ENCODE measurements at regions not wholly inside any gene's neighbourhood (a gene's known extent, or its start where the extent isn't known, plus 50 kb on each side); places are given as distances from the start of the nearest gene placed in this dataset.
"Not testable (repeated sequence)": the region's sequence is repeated elsewhere in the genome, so short reads cannot be mapped to it uniquely, and the experiment has no call there.

- Histone ChIP-seq H3K4me3 (ENCODE audit: low read depth in 1 of 2, low read length in 2 of 2) (no peak overlapping the region), H3K27me3 (ENCODE audit: low read depth, low read length) (no peaks in the 10 kb centered on the region), H3K4me1 (ENCODE audit: control insufficient read depth in 1 of 2, insufficient read depth in 2 of 2, low read length in 2 of 2) (no peaks in the 10 kb centered on the region), H3K9me3 (ENCODE audit: control insufficient read depth in 1 of 2, low read length in 2 of 2) (no peaks in the 10 kb centered on the region), H3K36me3 (ENCODE audit: control insufficient read depth in 1 of 2, insufficient read depth in 2 of 2, low read length in 2 of 2) (no peaks in the 10 kb centered on the region), H3K27ac (ENCODE audit: low read length) (no peak overlapping the region)
Observed at GRCh38 chr17:13160790-13161189, 143.0 kb upstream of the ELAC2 start.

GRCh38 chr17:13160296-13160695 lies 142.5 kb upstream of the ELAC2 start:
- Histone ChIP-seq H3K4me3 (ENCODE audit: low read depth in 1 of 2, low read length in 2 of 2) (no peak overlapping the region), H3K27me3 (ENCODE audit: low read depth, low read length) (no peaks in the 10 kb centered on the region), H3K9me3 (ENCODE audit: control insufficient read depth in 1 of 2, low read length in 2 of 2) (no peaks in the 10 kb centered on the region), H3K36me3 (ENCODE audit: control insufficient read depth in 1 of 2, insufficient read depth in 2 of 2, low read length in 2 of 2) (no peaks in the 10 kb centered on the region), H3K4me1 (ENCODE audit: control insufficient read depth in 1 of 2, insufficient read depth in 2 of 2, low read length in 2 of 2) (no peaks in the 10 kb centered on the region), H3K27ac (ENCODE audit: low read length) (no peak overlapping the region)

DNA sequence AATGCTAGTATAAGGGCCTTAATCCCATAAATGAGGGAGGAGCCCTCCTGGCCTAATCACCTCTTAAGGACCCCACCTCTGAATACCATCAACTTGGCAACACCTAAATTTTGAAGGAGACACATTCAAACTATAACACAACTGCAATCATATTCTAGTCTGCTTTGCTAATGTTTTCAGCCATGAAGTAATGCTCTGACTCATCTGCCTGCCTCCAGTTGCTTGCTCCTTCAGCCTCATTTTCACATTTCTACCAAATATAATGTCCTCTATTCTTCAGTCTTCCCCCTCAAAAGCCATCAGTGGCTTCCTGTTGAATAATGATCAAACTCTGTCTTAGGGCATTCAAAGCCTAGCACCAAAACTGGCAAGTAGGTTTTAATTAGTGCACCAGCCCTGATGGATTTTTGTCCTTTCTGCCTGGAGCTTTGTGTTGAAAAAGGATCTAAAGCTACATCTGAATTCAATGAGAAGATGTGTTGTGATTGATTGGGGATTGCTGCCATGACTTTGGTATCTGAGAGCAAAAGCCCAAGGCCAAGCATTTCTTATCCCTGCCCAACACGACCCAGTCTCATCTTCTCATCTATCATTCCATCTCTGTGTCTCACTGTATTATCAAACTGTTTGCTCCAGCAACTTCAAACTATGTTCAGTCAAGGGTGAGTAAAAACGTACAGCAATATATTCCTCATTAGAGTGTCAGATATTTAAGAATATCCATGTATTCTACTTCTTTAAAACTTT lies 140.8 kb upstream of the ELAC2 start:
- Histone ChIP-seq H3K27ac (ENCODE audit: low read length) (no peak overlapping the region), H3K9me3 (ENCODE audit: control insufficient read depth in 1 of 2, low read length in 2 of 2) (no peaks in the 10 kb centered on the region), H3K27me3 (ENCODE audit: low read depth, low read length) (no peaks in the 10 kb centered on the region), H3K4me1 (ENCODE audit: control insufficient read depth in 1 of 2, insufficient read depth in 2 of 2, low read length in 2 of 2) (no peaks in the 10 kb centered on the region), H3K4me3 (ENCODE audit: low read depth in 1 of 2, low read length in 2 of 2) (no peak overlapping the region), H3K36me3 (ENCODE audit: control insufficient read depth in 1 of 2, insufficient read depth in 2 of 2, low read length in 2 of 2) (no peaks in the 10 kb centered on the region)

DNA sequence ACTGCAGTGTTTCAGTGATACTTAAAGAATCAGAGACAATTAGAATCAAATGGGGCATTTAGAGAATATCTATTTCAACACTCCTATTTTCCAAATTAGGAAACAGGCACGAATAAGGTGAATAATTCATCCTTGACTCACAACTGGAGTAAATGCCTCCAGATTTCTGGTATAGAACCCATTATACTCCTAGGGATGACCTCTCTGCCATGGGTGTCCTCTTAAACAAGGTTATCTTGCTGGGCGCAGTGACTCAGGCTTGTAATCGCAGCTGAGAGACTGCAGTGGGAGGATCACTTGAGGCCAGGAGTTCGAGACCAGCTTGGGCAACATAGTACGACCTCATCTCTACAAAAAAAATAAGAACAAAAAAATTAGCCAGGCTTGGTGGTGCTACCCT lies 139.8 kb upstream of the ELAC2 start:
- Histone ChIP-seq H3K36me3 (ENCODE audit: control insufficient read depth in 1 of 2, insufficient read depth in 2 of 2, low read length in 2 of 2) (no peaks in the 10 kb centered on the region), H3K9me3 (ENCODE audit: control insufficient read depth in 1 of 2, low read length in 2 of 2) (no peaks in the 10 kb centered on the region), H3K4me1 (ENCODE audit: control insufficient read depth in 1 of 2, insufficient read depth in 2 of 2, low read length in 2 of 2) (no peaks in the 10 kb centered on the region), H3K27me3 (ENCODE audit: low read depth, low read length) (no peaks in the 10 kb centered on the region), H3K27ac (ENCODE audit: low read length) (no peak overlapping the region), H3K4me3 (ENCODE audit: low read depth in 1 of 2, low read length in 2 of 2) (no peak overlapping the region)

DNA sequence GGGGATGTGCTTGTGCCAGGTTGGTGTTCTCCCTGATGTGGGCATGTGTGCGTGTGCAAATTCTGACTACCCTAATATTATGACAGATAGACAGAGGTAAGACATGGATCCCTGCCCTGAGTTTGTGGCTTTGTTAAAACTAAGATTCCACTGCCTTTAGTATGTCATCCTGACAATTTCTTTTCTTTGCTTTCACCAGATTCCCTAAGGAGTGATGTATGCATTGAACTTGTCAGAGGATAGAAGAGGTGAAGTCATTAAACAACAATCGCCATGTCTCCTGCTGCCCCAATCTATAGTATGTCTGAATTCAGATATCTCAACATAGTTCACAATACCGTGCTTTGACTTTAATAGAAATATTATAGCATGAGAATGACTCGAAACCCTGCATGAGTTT lies 137.1 kb upstream of the ELAC2 start:
- no peaks in the 10 kb centered on the region for H3K36me3 ChIP-seq (ENCODE audit: control insufficient read depth in 1 of 2, insufficient read depth in 2 of 2, low read length in 2 of 2)
- H3K4me1 ChIP-seq (ENCODE audit: control insufficient read depth in 1 of 2, insufficient read depth in 2 of 2, low read length in 2 of 2) = no peaks in the 10 kb centered on the region
- H3K4me3 ChIP-seq (ENCODE audit: low read depth in 1 of 2, low read length in 2 of 2) = no peak overlapping the region
- no peaks in the 10 kb centered on the region for H3K9me3 ChIP-seq (ENCODE audit: control insufficient read depth in 1 of 2, low read length in 2 of 2)
- H3K27ac ChIP-seq (ENCODE audit: low read length) = no peak overlapping the region
- H3K27me3 ChIP-seq (ENCODE audit: low read depth, low read length) = no peaks in the 10 kb centered on the region

DNA sequence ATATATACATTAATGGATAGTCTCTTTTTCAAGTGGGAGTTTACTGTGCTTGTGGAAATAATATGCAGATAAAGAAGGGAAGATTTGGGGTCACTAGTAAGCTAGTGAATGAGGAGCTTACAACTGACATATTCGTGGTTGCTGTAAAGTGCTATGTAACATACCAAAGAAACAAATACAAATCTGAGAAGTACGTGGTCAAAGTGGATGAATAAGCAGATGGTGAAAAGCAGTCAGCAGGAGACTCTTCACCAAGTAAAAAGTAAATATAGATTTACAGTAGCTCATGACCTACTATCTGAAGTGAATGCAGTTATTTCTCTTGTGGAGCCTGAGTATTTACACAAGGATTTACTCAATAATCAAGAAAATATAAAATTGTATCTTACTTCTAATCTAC lies 136.6 kb upstream of the ELAC2 start:
- H3K4me1 ChIP-seq (ENCODE audit: control insufficient read depth in 1 of 2, insufficient read depth in 2 of 2, low read length in 2 of 2) = no peaks in the 10 kb centered on the region
- no peaks in the 10 kb centered on the region for H3K9me3 ChIP-seq (ENCODE audit: control insufficient read depth in 1 of 2, low read length in 2 of 2)

GRCh38 chr17:13153036-13153435 lies 135.2 kb upstream of the ELAC2 start:
- no peak overlapping the region for H3K4me3 ChIP-seq (ENCODE audit: low read depth in 1 of 2, low read length in 2 of 2)
- no peaks in the 10 kb centered on the region for H3K36me3 ChIP-seq (ENCODE audit: control insufficient read depth in 1 of 2, insufficient read depth in 2 of 2, low read length in 2 of 2)
- H3K9me3 ChIP-seq (ENCODE audit: control insufficient read depth in 1 of 2, low read length in 2 of 2) = no peaks in the 10 kb centered on the region
- H3K27me3 ChIP-seq (ENCODE audit: low read depth, low read length) = no peaks in the 10 kb centered on the region
- H3K27ac ChIP-seq (ENCODE audit: low read length) = no peak overlapping the region
- H3K4me1 ChIP-seq (ENCODE audit: control insufficient read depth in 1 of 2, insufficient read depth in 2 of 2, low read length in 2 of 2) = no peaks in the 10 kb centered on the region

More for the DNA sequence above, 136.6 kb upstream of the ELAC2 start:
- no peak overlapping the region for H3K4me3 ChIP-seq (ENCODE audit: low read depth in 1 of 2, low read length in 2 of 2)
- no peaks in the 10 kb centered on the region for H3K36me3 ChIP-seq (ENCODE audit: control insufficient read depth in 1 of 2, insufficient read depth in 2 of 2, low read length in 2 of 2)
- no peak overlapping the region for H3K27ac ChIP-seq (ENCODE audit: low read length)
- no peaks in the 10 kb centered on the region for H3K27me3 ChIP-seq (ENCODE audit: low read depth, low read length)

- Histone ChIP-seq H3K4me3 (ENCODE audit: low read depth in 1 of 2, low read length in 2 of 2) (no peak overlapping the region), H3K27ac (ENCODE audit: low read length) (no peak overlapping the region), H3K9me3 (ENCODE audit: control insufficient read depth in 1 of 2, low read length in 2 of 2) (no peaks in the 10 kb centered on the region), H3K36me3 (ENCODE audit: control insufficient read depth in 1 of 2, insufficient read depth in 2 of 2, low read length in 2 of 2) (no peaks in the 10 kb centered on the region), H3K27me3 (ENCODE audit: low read depth, low read length) (no peaks in the 10 kb centered on the region), H3K4me1 (ENCODE audit: control insufficient read depth in 1 of 2, insufficient read depth in 2 of 2, low read length in 2 of 2) (no peaks in the 10 kb centered on the region)
Observed at GRCh38 chr17:13152501-13152900, 134.7 kb upstream of the ELAC2 start.

DNA sequence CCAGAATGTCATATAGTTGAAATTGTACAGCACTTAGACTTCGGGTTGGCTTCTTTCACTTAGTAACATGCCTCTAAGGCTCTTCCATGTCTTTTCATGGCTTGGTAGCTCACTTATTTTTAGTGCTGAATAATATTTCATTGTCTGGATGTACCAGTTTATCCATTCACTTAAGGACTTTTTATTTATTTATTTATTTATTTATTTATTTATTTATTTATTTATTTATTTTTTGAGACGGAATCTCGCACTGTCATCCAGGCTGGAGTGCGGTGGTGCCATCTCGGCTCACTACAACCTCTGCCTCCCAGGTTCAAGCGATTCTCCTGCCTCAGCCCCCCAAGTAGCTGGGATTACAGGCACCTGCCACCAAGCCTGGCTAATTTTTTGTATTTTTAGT lies 132.9 kb upstream of the ELAC2 start:
- not testable (repeated sequence) for H3K4me1 ChIP-seq (ENCODE audit: control insufficient read depth in 1 of 2, insufficient read depth in 2 of 2, low read length in 2 of 2); H3K27ac ChIP-seq (ENCODE audit: low read length); H3K27me3 ChIP-seq (ENCODE audit: low read depth, low read length); H3K9me3 ChIP-seq (ENCODE audit: control insufficient read depth in 1 of 2, low read length in 2 of 2); H3K36me3 ChIP-seq (ENCODE audit: control insufficient read depth in 1 of 2, insufficient read depth in 2 of 2, low read length in 2 of 2); H3K4me3 ChIP-seq (ENCODE audit: low read depth in 1 of 2, low read length in 2 of 2)

GRCh38 chr17:13143001-13143400 lies 125.2 kb upstream of the ELAC2 start:
- Histone ChIP-seq H3K36me3 (ENCODE audit: control insufficient read depth in 1 of 2, insufficient read depth in 2 of 2, low read length in 2 of 2) (no peaks in the 10 kb centered on the region), H3K9me3 (ENCODE audit: control insufficient read depth in 1 of 2, low read length in 2 of 2) (no peaks in the 10 kb centered on the region), H3K4me1 (ENCODE audit: control insufficient read depth in 1 of 2, insufficient read depth in 2 of 2, low read length in 2 of 2) (no peaks in the 10 kb centered on the region), H3K4me3 (ENCODE audit: low read depth in 1 of 2, low read length in 2 of 2) (no peak overlapping the region), H3K27ac (ENCODE audit: low read length) (no peak overlapping the region), H3K27me3 (ENCODE audit: low read depth, low read length) (no peaks in the 10 kb centered on the region)

DNA sequence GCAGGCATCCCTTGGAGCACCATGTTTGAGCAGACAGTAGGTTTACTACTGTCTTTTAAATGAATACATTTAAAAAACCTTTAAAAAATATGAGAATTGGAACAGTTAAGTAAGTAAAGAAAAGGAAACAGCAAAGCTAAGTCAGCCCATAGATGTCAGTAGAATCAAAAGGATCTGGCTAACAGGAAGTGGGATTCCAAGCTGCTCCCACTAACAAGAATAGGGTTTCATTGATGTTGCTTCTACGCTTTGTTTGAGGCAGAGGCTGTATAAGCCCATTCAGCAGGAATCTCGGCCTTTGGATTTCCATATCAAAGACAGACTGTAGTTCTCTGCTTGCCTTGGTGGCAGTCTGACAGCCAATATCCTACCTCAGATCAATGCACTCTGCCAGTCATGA lies 122.9 kb upstream of the ELAC2 start:
- no peaks in the 10 kb centered on the region for H3K36me3 ChIP-seq (ENCODE audit: control insufficient read depth in 1 of 2, insufficient read depth in 2 of 2, low read length in 2 of 2)
- no peaks in the 10 kb centered on the region for H3K4me1 ChIP-seq (ENCODE audit: control insufficient read depth in 1 of 2, insufficient read depth in 2 of 2, low read length in 2 of 2)
- no peak overlapping the region for H3K4me3 ChIP-seq (ENCODE audit: low read depth in 1 of 2, low read length in 2 of 2)
- no peaks in the 10 kb centered on the region for H3K27me3 ChIP-seq (ENCODE audit: low read depth, low read length)
- no peaks in the 10 kb centered on the region for H3K9me3 ChIP-seq (ENCODE audit: control insufficient read depth in 1 of 2, low read length in 2 of 2)
- H3K27ac ChIP-seq (ENCODE audit: low read length) = no peak overlapping the region

DNA sequence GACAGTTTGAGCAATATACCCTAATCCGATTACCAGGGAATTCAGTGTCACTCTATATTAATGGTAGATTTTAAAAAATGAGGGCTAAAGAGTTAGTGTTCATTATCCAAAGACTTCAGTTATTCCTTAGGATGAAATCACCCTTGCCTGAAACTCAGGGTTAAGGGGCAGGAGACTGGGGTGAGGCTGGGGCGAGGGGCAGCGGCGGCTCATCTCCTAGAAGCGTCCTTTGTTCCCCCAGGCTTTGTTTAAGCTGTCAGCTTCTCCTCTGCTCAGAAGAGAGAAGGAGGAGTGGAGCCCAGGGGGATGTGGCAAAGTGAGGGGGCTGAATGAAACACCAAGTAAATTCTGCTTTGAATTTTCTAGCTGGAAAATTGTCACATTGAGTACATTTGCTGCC lies 117.7 kb upstream of the ELAC2 start:
- Histone ChIP-seq H3K4me3 (ENCODE audit: low read depth in 1 of 2, low read length in 2 of 2) (no peak overlapping the region), H3K36me3 (ENCODE audit: control insufficient read depth in 1 of 2, insufficient read depth in 2 of 2, low read length in 2 of 2) (no peaks in the 10 kb centered on the region), H3K4me1 (ENCODE audit: control insufficient read depth in 1 of 2, insufficient read depth in 2 of 2, low read length in 2 of 2) (no peaks in the 10 kb centered on the region), H3K27ac (ENCODE audit: low read length) (no peak overlapping the region), H3K9me3 (ENCODE audit: control insufficient read depth in 1 of 2, low read length in 2 of 2) (no peaks in the 10 kb centered on the region), H3K27me3 (ENCODE audit: low read depth, low read length) (no peaks in the 10 kb centered on the region)

All from muscle layer of duodenum (tissue), 2 donors.